Colonic mucosa (tissue), 4 donors: ENCODE measurements at regions not wholly inside any gene's neighbourhood (a gene's known extent, or its start where the extent isn't known, plus 50 kb on each side); places are given as distances from the start of the nearest gene placed in this dataset.

Source experiments
- DNase-seq: peaks from one replicate; pipeline ENCODE4 v3.0.0-alpha.2; 2020
- H3K27ac ChIP-seq: fragments of 200-600 bp; one replicate; pipeline ENCODE4 v1.8.0; 2021
- H3K27me3 ChIP-seq: fragments of 200-600 bp; one replicate; pipeline ENCODE4 v1.8.0; 2021
- H3K36me3 ChIP-seq: fragments of 200-600 bp; one replicate; pipeline ENCODE4 v1.8.0; 2021
- H3K4me1 ChIP-seq: fragments of 200-600 bp; one replicate; pipeline ENCODE4 v1.8.0; 2021; ENCODE audit warnings: mild to moderate bottlenecking
- H3K4me3 ChIP-seq: fragments of 200-600 bp; one replicate; pipeline ENCODE4 v1.8.0; 2021
- H3K9ac ChIP-seq, 2 donors: one replicate each; pipeline ENCODE4 v1.7.0; 2013; ENCODE audit warnings: control low read depth in 2 of 2, low read depth in 2 of 2, low read length in 2 of 2
- H3K9me3 ChIP-seq: fragments of 200-600 bp; one replicate; pipeline ENCODE4 v1.8.0; 2021
- CTCF ChIP-seq: fragments of 200-600 bp; IDR thresholded peaks from one replicate; pipeline ENCODE4 v1.8.0; 2022; ENCODE audit warnings: antibody characterized with exemption, mild to moderate bottlenecking
- intact Hi-C: fragments of 100-400 bp; cut with DNase I; formaldehyde crosslinking; loops from one replicate; pipeline ENCODE4 v1.14.1; 2022
- donor health status: healthy.
- donor health status: DM: no; HTN: no; CAD: no.
- donor health status: DM: no; HTN: no; CAD: no.

GRCh38 chr2:15860051-15860663 is 80.2 kb upstream of the MYCN start:
- Histone ChIP-seq H3K9me3 (no peaks in the 10 kb centered on the region), H3K27me3 (no peaks in the 10 kb centered on the region), H3K4me3 (no peak overlapping the region), H3K27ac (no peak overlapping the region), H3K9ac (no peak overlapping the region), H3K4me1 (no peaks in the 10 kb centered on the region), H3K36me3 (no peaks in the 10 kb centered on the region)
- intact Hi-C loops: no loop called here
- no peak for DNase-seq
- TF ChIP-seq CTCF: no peak

- intact Hi-C loops: no loop called here
Measured at GRCh38 chr2:15860760-15861159, 79.6 kb upstream of the MYCN start.

GRCh38 chr2:15861172-15861822 is 79.1 kb upstream of the MYCN start:
- Histone ChIP-seq H3K9ac (no peak overlapping the region), H3K4me3 (no peak overlapping the region), H3K27ac (no peak overlapping the region), H3K27me3 (no peaks in the 10 kb centered on the region), H3K36me3 (no peaks in the 10 kb centered on the region), H3K4me1 (no peaks in the 10 kb centered on the region), H3K9me3 (no peaks in the 10 kb centered on the region)
- no peak for TF ChIP-seq CTCF
- DNase-seq: no peak
- intact Hi-C loops: no loop called here

More at GRCh38 chr2:15860760-15861159, 79.6 kb upstream of the MYCN start:
- no peak overlapping the region for H3K27ac ChIP-seq
- no peaks in the 10 kb centered on the region for H3K4me1 ChIP-seq
- H3K27me3 ChIP-seq: no peaks in the 10 kb centered on the region
- no peak overlapping the region for H3K4me3 ChIP-seq
- no peak overlapping the region for H3K9ac ChIP-seq
- no peak for TF ChIP-seq CTCF
- no peaks in the 10 kb centered on the region for H3K9me3 ChIP-seq
- H3K36me3 ChIP-seq: no peaks in the 10 kb centered on the region
- DNase-seq: no peak

GRCh38 chr2:15861898-15862297 is 78.5 kb upstream of the MYCN start:
- Histone ChIP-seq H3K27me3 (no peaks in the 10 kb centered on the region), H3K4me1 (no peaks in the 10 kb centered on the region), H3K27ac (no peak overlapping the region), H3K9ac (no peak overlapping the region), H3K9me3 (no peaks in the 10 kb centered on the region), H3K4me3 (no peak overlapping the region), H3K36me3 (no peaks in the 10 kb centered on the region)
- no peak for TF ChIP-seq CTCF
- intact Hi-C loops: no loop called here
- DNase-seq: no peak

GRCh38 chr2:15863089-15863488 is 77.3 kb upstream of the MYCN start:
- no peak overlapping the region for H3K4me3 ChIP-seq
- no peak for TF ChIP-seq CTCF
- no peak overlapping the region for H3K27ac ChIP-seq
- intact Hi-C loops: no loop called here
- H3K4me1 ChIP-seq: no peaks in the 10 kb centered on the region
- H3K9me3 ChIP-seq: no peaks in the 10 kb centered on the region
- no peaks in the 10 kb centered on the region for H3K27me3 ChIP-seq
- no peaks in the 10 kb centered on the region for H3K36me3 ChIP-seq
- DNase-seq: no peak
- H3K9ac ChIP-seq: no peak overlapping the region
